GM23248 (cell line): ENCODE measurements at regions not wholly inside any gene's neighbourhood (a gene's known extent, or its start where the extent isn't known, plus 50 kb on each side); places are given as distances from the start of the nearest gene placed in this dataset.
"Not testable (repeated sequence)": the region's sequence is repeated elsewhere in the genome, so short reads cannot be mapped to it uniquely, and the experiment has no call there.

Experiments
- DNase-seq: peaks from one replicate; pipeline ENCODE4 v3.0.0-alpha.2; 2015
- H2AFZ ChIP-seq: fragments of 200-600 bp; sonication (generic); 2 replicates; pipeline ENCODE4 v1.6.1; 2016; ENCODE audit warnings: antibody characterized with exemption
- H3F3A ChIP-seq: fragments of 200-600 bp; sonication (generic); 2 replicates; pipeline ENCODE4 v1.6.1; 2016; ENCODE audit warnings: mild to moderate bottlenecking, antibody characterized with exemption, mixed run types; ENCODE audit not compliant: insufficient read depth
- H3K27ac ChIP-seq: fragments of 200-600 bp; sonication (generic); 2 replicates; pipeline ENCODE4 v1.5.1; 2016; ENCODE audit warnings: mild to moderate bottlenecking
- H3K27me3 ChIP-seq: fragments of 200-600 bp; sonication (generic); replicated peaks from 2 replicates; pipeline ENCODE4 v1.6.1; 2016; ENCODE audit warnings: mild to moderate bottlenecking; ENCODE audit not compliant: insufficient read depth
- H3K36me3 ChIP-seq: fragments of 200-600 bp; sonication (generic); 2 replicates; pipeline ENCODE4 v1.6.1; 2016; ENCODE audit warnings: low read depth, mild to moderate bottlenecking
- H3K4me1 ChIP-seq: fragments of 200-600 bp; sonication (generic); 2 replicates; pipeline ENCODE4 v1.6.1; 2016; ENCODE audit warnings: mild to moderate bottlenecking; ENCODE audit not compliant: insufficient read depth
- H3K4me2 ChIP-seq: fragments of 200-600 bp; sonication (generic); one replicate; pipeline ENCODE4 v1.6.1; 2016; ENCODE audit warnings: mild to moderate bottlenecking; ENCODE audit not compliant: unreplicated experiment
- H3K4me3 ChIP-seq: fragments of 200-600 bp; sonication (generic); 2 replicates; pipeline ENCODE4 v1.5.1; 2016; ENCODE audit warnings: mild to moderate bottlenecking
- H3K79me2 ChIP-seq: fragments of 200-600 bp; sonication (generic); 2 replicates; pipeline ENCODE4 v1.6.1; 2016; ENCODE audit warnings: mild to moderate bottlenecking; ENCODE audit not compliant: insufficient read depth
- H3K9ac ChIP-seq: fragments of 200-600 bp; sonication (generic); 2 replicates; pipeline ENCODE4 v1.6.1; 2016; ENCODE audit warnings: mild to moderate bottlenecking
- H3K9me2 ChIP-seq: fragments of 200-600 bp; sonication (generic); 2 replicates; pipeline ENCODE4 v1.6.1; 2016; ENCODE audit warnings: mixed run types, mild to moderate bottlenecking, moderate library complexity; ENCODE audit not compliant: insufficient read depth
- H3K9me3 ChIP-seq: fragments of 200-600 bp; sonication (generic); one replicate; pipeline ENCODE4 v1.6.1; 2017; ENCODE audit warnings: low read depth
- H4K20me1 ChIP-seq: fragments of 200-600 bp; sonication (generic); 2 replicates; pipeline ENCODE4 v1.6.0; 2016; ENCODE audit not compliant: insufficient read depth
- EZH2 ChIP-seq: fragments of 200-600 bp; sonication (generic); IDR thresholded peaks from 2 replicates; pipeline ENCODE4 v1.6.1; 2018; ENCODE audit warnings: antibody characterized with exemption, mild to moderate bottlenecking; ENCODE audit not compliant: insufficient read depth, poor library complexity, severe bottlenecking
- EZH2phosphoT487 ChIP-seq: fragments of 200-600 bp; sonication (generic); IDR thresholded peaks from 2 replicates; pipeline ENCODE4 v1.6.1; 2018; ENCODE audit warnings: antibody characterized with exemption, moderate library complexity, mild to moderate bottlenecking, low read depth; ENCODE audit not compliant: insufficient read depth
- WGBS, 2 experiments: methylation state at CpG; one replicate each; pipeline ENCODE4 v1.1.6; 2015 to 2017; ENCODE audit warnings: low lambda C conversion rate in 2 of 2, low coverage in 1 of 2; ENCODE audit errors: missing lambda C conversion rate in 2 of 2; 5-methylcytosine and 5-hydroxymethylcytosine counted together
- in situ Hi-C: fragments of 300-500 bp; cut with MboI; formaldehyde crosslinking; loops from 2 replicates; pipeline ENCODE4 v1.15.0; 2020

- Histone ChIP-seq H3K9me3 (peaks cover 7% of the 10 kb centered on the region), H3K4me1 (no peaks in the 10 kb centered on the region), H3K9me2 (no peaks in the 10 kb centered on the region), H3K79me2 (no peaks in the 10 kb centered on the region), H4K20me1 (no peaks in the 10 kb centered on the region), H3K4me3 (no peak overlapping the region), H3K4me2 (no peak overlapping the region), H3K36me3 (no peaks in the 10 kb centered on the region), H3K9ac (no peak overlapping the region), H3F3A (no peaks in the 10 kb centered on the region), H3K27ac (no peak overlapping the region), H3K27me3 (no peaks in the 10 kb centered on the region), H2AFZ (no peak overlapping the region)
- DNase-seq: no peak
- in situ Hi-C loops: no loop called here
- TF ChIP-seq EZH2 (no peak), EZH2phosphoT487 (no peak)
Observed at GRCh38 chr2:192901446-192901845, 706.7 kb upstream of the TMEFF2 start.

GRCh38 chr2:192899466-192899865, 704.7 kb upstream of the TMEFF2 start:
- Histone ChIP-seq H3K9ac (no peak overlapping the region), H4K20me1 (no peaks in the 10 kb centered on the region), H3K9me2 (no peaks in the 10 kb centered on the region), H3K27ac (no peak overlapping the region), H3K79me2 (no peaks in the 10 kb centered on the region), H3K4me3 (no peak overlapping the region), H3K4me2 (no peak overlapping the region), H3K9me3 (peaks cover 7% of the 10 kb centered on the region), H3K4me1 (no peaks in the 10 kb centered on the region), H3F3A (no peaks in the 10 kb centered on the region), H3K27me3 (no peaks in the 10 kb centered on the region), H2AFZ (no peak overlapping the region), H3K36me3 (no peaks in the 10 kb centered on the region)
- 45 to 72% methylated on average over 3 of the region's 3 CpGs for WGBS, 2 experiments
- no peak for DNase-seq
- TF ChIP-seq EZH2: no peak
- no peak for TF ChIP-seq EZH2phosphoT487
- in situ Hi-C loops: no loop called here

- WGBS, 2 experiments: 70 to 76% methylated on average over 21 to 29 of the region's 29 CpGs
Observed at GRCh38 chr2:192893976-192894375, 699.2 kb upstream of the TMEFF2 start.

GRCh38 chr2:192888109-192888508, 693.4 kb upstream of the TMEFF2 start:
- in situ Hi-C loops: no loop called here

More at GRCh38 chr2:192893976-192894375, 699.2 kb upstream of the TMEFF2 start:
- in situ Hi-C loops, H3K36me3 ChIP-seq, H3K9me3 ChIP-seq, DNase-seq, H3K4me1 ChIP-seq, H3F3A ChIP-seq, H3K9me2 ChIP-seq, H3K4me2 ChIP-seq, H2AFZ ChIP-seq, H3K27ac ChIP-seq, H3K79me2 ChIP-seq, H3K27me3 ChIP-seq, H3K9ac ChIP-seq, H3K4me3 ChIP-seq, H4K20me1 ChIP-seq: not testable (repeated sequence)

GRCh38 chr2:192887337-192887736, 692.6 kb upstream of the TMEFF2 start:
- Histone ChIP-seq H3K9ac (no peak overlapping the region), H3K27ac (no peak overlapping the region), H3K27me3 (no peaks in the 10 kb centered on the region), H4K20me1 (no peaks in the 10 kb centered on the region), H3K36me3 (no peaks in the 10 kb centered on the region), H3K9me3 (no peaks in the 10 kb centered on the region), H3K79me2 (no peaks in the 10 kb centered on the region), H3K4me1 (no peaks in the 10 kb centered on the region), H3K9me2 (no peaks in the 10 kb centered on the region), H3F3A (no peaks in the 10 kb centered on the region), H3K4me2 (no peak overlapping the region), H3K4me3 (no peak overlapping the region), H2AFZ (no peak overlapping the region)
- in situ Hi-C loops: no loop called here
- 4 to 14% methylated on average over 1 of the region's 1 CpG for WGBS, 2 experiments
- DNase-seq: no peak
- no peak for TF ChIP-seq EZH2
- TF ChIP-seq EZH2phosphoT487: no peak

More at GRCh38 chr2:192888109-192888508, 693.4 kb upstream of the TMEFF2 start:
- Histone ChIP-seq H3K36me3 (no peaks in the 10 kb centered on the region), H2AFZ (no peak overlapping the region), H3K4me2 (no peak overlapping the region), H3K4me1 (no peaks in the 10 kb centered on the region), H3K9me3 (no peaks in the 10 kb centered on the region), H3K9me2 (no peaks in the 10 kb centered on the region), H4K20me1 (no peaks in the 10 kb centered on the region), H3K27ac (no peak overlapping the region), H3F3A (no peaks in the 10 kb centered on the region), H3K79me2 (no peaks in the 10 kb centered on the region), H3K27me3 (no peaks in the 10 kb centered on the region), H3K9ac (no peak overlapping the region), H3K4me3 (no peak overlapping the region)
- no peak for DNase-seq
- TF ChIP-seq EZH2phosphoT487 (no peak), EZH2 (no peak)
